HCT116 (cell line): ENCODE measurements at regions not wholly inside any gene's neighbourhood (a gene's known extent, or its start where the extent isn't known, plus 50 kb on each side); places are given as distances from the start of the nearest gene placed in this dataset.

Source experiments
- ATAC-seq: fragments of 200-7000 bp; cut with Tn5 transposase; 2 replicates; pipeline ENCODE4 v1.9.1; 2020; ENCODE audit warnings: mild to moderate bottlenecking, moderate library complexity
- BruUV-seq: library from RNA; stranded (reverse); fragments of 400-500 nt; replicated peaks from 2 replicates; lab custom pipeline; 2021; lab: Mats Ljungman, UMichigan
- CTCF ChIA-PET: fragments of 300-600 bp; sonication (Branson Sonifier 250); formaldehyde crosslinking; loops from one replicate; lab custom pipeline; 2021; ENCODE audit warnings: antibody characterized with exemption; lab: Charles Lee
- POLR2A ChIA-PET: fragments of 300-600, 350-600 bp; sonication (Branson Sonifier 250); formaldehyde crosslinking; loops from one replicate; lab custom pipeline; 2021; ENCODE audit warnings: antibody characterized with exemption; lab: Charles Lee
- RAD21 ChIA-PET, 2 experiments: fragments of 300-600 bp; sonication (Branson Sonifier 250); formaldehyde crosslinking; loops; one replicate each; lab custom pipeline; 2023; ENCODE audit warnings: low total read pairs in 2 of 2; ENCODE audit not compliant: uncharacterized antibody in 2 of 2, unreplicated experiment in 2 of 2, low non-redundant PET in 1 of 2; lab: Charles Lee
- DNase-seq: peaks from one replicate; pipeline ENCODE4 v3.0.0-alpha.2; 2010; ENCODE audit warnings: low read depth, low spot score
- H2AFZ ChIP-seq: fragments of 200-600 bp; shearing (Covaris generic), sonication (generic); 2 replicates; pipeline ENCODE4 v1.6.1; 2017; ENCODE audit warnings: low read depth, mixed run types, mixed read lengths, antibody characterized with exemption, low read length; ENCODE audit not compliant: poor library complexity, severe bottlenecking
- H3K27ac ChIP-seq: 2 replicates; pipeline ENCODE4 v1.5.1; 2012; ENCODE audit warnings: low read depth, low read length
- H3K27me3 ChIP-seq: fragments of 200-600 bp; sonication (generic); 2 replicates; pipeline ENCODE4 v1.6.1; 2016; ENCODE audit warnings: mixed run types, low read length, mixed read lengths; ENCODE audit not compliant: insufficient read depth
- H3K36me3 ChIP-seq, 2 experiments: fragments of 200-500 bp in 1 of 2; fragments of 200-600 bp in 1 of 2; sonication (Bioruptor generic) in 1 of 2; sonication (generic) in 1 of 2; 2 replicates each; pipeline versions ENCODE4 v1.5.1 to v1.6.1; 2014 to 2016; ENCODE audit warnings: low read length in 2 of 2, inconsistent platforms in 1 of 2, mixed read lengths in 1 of 2, mixed run types in 1 of 2; ENCODE audit not compliant: insufficient read depth in 2 of 2, control insufficient read depth in 1 of 2
- H3K4me1 ChIP-seq, 2 experiments: fragments of 200-600 bp in 1 of 2; sonication (generic) in 1 of 2; 2 replicates each; pipeline versions ENCODE4 v1.5.1 to v1.6.1; 2012 to 2017; ENCODE audit warnings: low read length in 2 of 2, inconsistent platforms in 1 of 2, mild to moderate bottlenecking in 1 of 2, mixed read lengths in 1 of 2, mixed run types in 1 of 2, moderate library complexity in 1 of 2; ENCODE audit not compliant: insufficient read depth in 2 of 2, control insufficient read depth in 1 of 2
- H3K4me2 ChIP-seq: fragments of 200-600 bp; sonication (generic); 2 replicates; pipeline ENCODE4 v1.6.1; 2017; ENCODE audit warnings: mixed run types, low read length, mixed read lengths
- H3K4me3 ChIP-seq, 2 experiments: fragments of 200-600 bp in 1 of 2; sonication (generic) in 1 of 2; replicated peaks in 1 of 2; 2 replicates each; pipeline ENCODE4 v1.5.1; 2011 to 2016; ENCODE audit warnings: low read length in 2 of 2, control low read depth in 1 of 2, low read depth in 1 of 2, mild to moderate bottlenecking in 1 of 2, mixed read lengths in 1 of 2, mixed run types in 1 of 2
- H3K79me2 ChIP-seq: fragments of 200-600 bp; sonication (generic); 2 replicates; pipeline ENCODE4 v1.6.1; 2017; ENCODE audit warnings: mild to moderate bottlenecking, mixed run types, low read length, moderate library complexity, mixed read lengths; ENCODE audit not compliant: insufficient read depth
- H3K9ac ChIP-seq: fragments of 200-600 bp; sonication (generic); 2 replicates; pipeline ENCODE4 v1.6.1; 2016; ENCODE audit warnings: low read length, mixed read lengths
- H3K9me2 ChIP-seq: fragments of 200-600 bp; sonication (generic), shearing (Covaris generic); 2 replicates; pipeline ENCODE4 v1.6.1; 2017; ENCODE audit warnings: mixed run types, mild to moderate bottlenecking, moderate library complexity; ENCODE audit not compliant: insufficient read depth
- H3K9me3 ChIP-seq, 2 experiments: fragments of 200-500 bp in 1 of 2; fragments of 200-600 bp in 1 of 2; sonication (Bioruptor generic) in 1 of 2; sonication (generic) in 1 of 2; 2 replicates each; pipeline ENCODE4 v1.6.1; 2014 to 2017; ENCODE audit warnings: low read length in 2 of 2, mixed read lengths in 2 of 2, inconsistent platforms in 1 of 2, low read depth in 1 of 2, mild to moderate bottlenecking in 1 of 2, mixed run types in 1 of 2, moderate library complexity in 1 of 2; ENCODE audit not compliant: control insufficient read depth in 1 of 2, insufficient read depth in 1 of 2
- H4K20me1 ChIP-seq: fragments of 200-600 bp; sonication (generic), shearing (Covaris generic); 2 replicates; pipeline ENCODE4 v1.6.1; 2017; ENCODE audit warnings: mixed run types, mild to moderate bottlenecking, moderate library complexity; ENCODE audit not compliant: insufficient read depth
- CBX3 ChIP-seq: IDR thresholded peaks from 2 replicates; pipeline ENCODE4 v1.6.1; 2012; ENCODE audit warnings: low read depth
- CEBPB ChIP-seq: IDR thresholded peaks from 2 replicates; pipeline ENCODE4 v1.6.1; 2012; ENCODE audit warnings: low read depth
- EZH2 ChIP-seq: fragments of 200-600 bp; sonication (generic); IDR thresholded peaks from 2 replicates; pipeline ENCODE4 v1.6.1; 2017; ENCODE audit warnings: antibody characterized with exemption, mixed run types
- FOSL1 ChIP-seq: IDR thresholded peaks from 2 replicates; pipeline ENCODE4 v1.6.1; 2012; ENCODE audit warnings: low read depth
- POLR2A ChIP-seq: IDR thresholded peaks from 2 replicates; pipeline ENCODE4 v1.7.0; 2011; ENCODE audit warnings: borderline replicate concordance; ENCODE audit not compliant: insufficient read depth, insufficient read length; ENCODE audit errors: extremely low read depth
- SRF ChIP-seq: IDR thresholded peaks from 2 replicates; pipeline ENCODE4 v1.6.1; 2012; ENCODE audit warnings: low read depth
- TCF7L2 ChIP-seq: IDR thresholded peaks from 2 replicates; pipeline ENCODE4 v1.7.0; 2011; ENCODE audit warnings: borderline replicate concordance, inconsistent platforms; ENCODE audit not compliant: insufficient read depth, insufficient read length; ENCODE audit errors: extremely low read depth
- ZFX ChIP-seq: fragments of 450-650 bp; IDR thresholded peaks from 2 replicates; pipeline ENCODE4 v1.6.1; 2017
- ZNF274 ChIP-seq: fragments of 200-500 bp; sonication (Bioruptor generic); IDR thresholded peaks from 2 replicates; pipeline ENCODE4 v1.6.1; 2014; ENCODE audit warnings: mild to moderate bottlenecking, low read depth, low read length, inconsistent platforms
- intact Hi-C: fragments of 100-400 bp; cut with micrococcal nuclease; formaldehyde crosslinking; loops from 2 replicates; pipeline ENCODE4 v1.10.0; 2022
- TF ChIP-seq, protein P1 (sequence below): IDR thresholded peaks from 2 replicates; pipeline ENCODE4 v1.6.1; 2011; ENCODE audit warnings: mild to moderate bottlenecking, low read length, moderate library complexity; ENCODE audit not compliant: insufficient replicate concordance; ENCODE audit errors: extremely low read depth
- TF ChIP-seq, protein P2 (sequence below): IDR thresholded peaks from 2 replicates; pipeline ENCODE4 v1.6.1; 2012
- TF ChIP-seq, protein P3 (sequence below): IDR thresholded peaks from 2 replicates; pipeline ENCODE4 v1.6.1; 2012; ENCODE audit warnings: low read depth
- TF ChIP-seq, protein P4 (sequence below): IDR thresholded peaks from 2 replicates; pipeline ENCODE4 v1.6.1; 2012

DNA sequence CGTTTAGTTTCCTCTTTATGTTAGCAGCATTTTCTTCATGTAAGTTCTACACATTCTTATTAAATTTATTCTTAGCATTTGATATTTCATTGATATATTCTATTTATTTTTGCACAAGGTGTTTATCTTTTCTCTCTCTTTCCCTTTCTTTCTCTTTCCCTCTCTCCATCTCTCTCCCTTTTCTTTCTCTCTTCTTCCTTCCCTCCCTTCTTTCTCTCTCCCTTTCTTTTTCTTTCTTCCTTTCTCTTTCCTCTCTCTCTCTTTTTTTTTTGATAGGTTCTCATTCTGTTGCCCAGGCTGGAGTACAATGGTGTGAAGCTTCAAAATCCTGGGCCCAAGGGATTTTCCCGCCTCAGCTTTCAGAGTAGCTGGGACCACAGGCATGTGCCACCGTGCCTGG is 176.4 kb downstream of the AXIN2 start:
- ChIA-PET POLR2A (no interaction called here), CTCF (no interaction called here), RAD21 (no interaction called here)
- H3K4me3 ChIP-seq = no peak overlapping the region
- no peaks in the 10 kb centered on the region for H3K36me3 ChIP-seq
- H3K79me2 ChIP-seq = no peaks in the 10 kb centered on the region
- 0 out of 2 replicates have a peak, but pooled peaks cover 4% of the 10 kb centered on the region for H3K9me2 ChIP-seq
- H3K4me2 ChIP-seq = no peak overlapping the region
- H3K27ac ChIP-seq = no peak overlapping the region
- H3K9me3 ChIP-seq = no peaks in the 10 kb centered on the region
- peaks cover 7 to 11% of the 10 kb centered on the region in 2 experiments for H3K4me1 ChIP-seq
- no peaks in the 10 kb centered on the region for H4K20me1 ChIP-seq
- no peak overlapping the region for H3K9ac ChIP-seq
- intact Hi-C loops = no loop called here
- TF ChIP-seq CEBPB = no peak
- no peaks in the 10 kb centered on the region for H3K27me3 ChIP-seq
- no peak overlapping the region for H2AFZ ChIP-seq
- BruUV-seq = no TSS peak
- DNase-seq (no peak), ATAC-seq (no peak)

DNA sequence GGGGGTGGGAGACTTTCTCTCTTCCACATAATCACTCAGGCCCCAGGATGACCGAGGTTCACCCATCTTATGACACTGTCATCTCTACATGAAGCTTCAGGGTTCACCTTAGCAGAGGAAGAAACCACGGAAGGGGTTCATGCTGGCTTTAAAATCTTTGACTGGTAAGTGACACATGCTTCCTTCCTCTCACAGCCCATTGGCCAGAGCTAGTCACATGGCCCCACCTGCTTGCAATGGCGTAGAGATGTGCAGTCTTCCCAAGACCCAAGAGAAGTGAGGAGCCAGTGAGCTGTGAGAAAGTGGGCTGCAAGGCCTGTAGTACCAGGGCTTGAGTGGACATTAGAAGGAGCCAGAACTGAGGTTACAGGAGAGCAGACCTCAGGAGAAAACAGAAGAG is 180.3 kb downstream of the AXIN2 start:
- Histone ChIP-seq H3K9me3 (no peaks in the 10 kb centered on the region), H3K4me2 (no peak overlapping the region), H3K9ac (no peak overlapping the region), H3K36me3 (no peaks in the 10 kb centered on the region), H4K20me1 (no peaks in the 10 kb centered on the region), H3K27me3 (no peaks in the 10 kb centered on the region), H3K27ac (no peak overlapping the region), H2AFZ (no peak overlapping the region), H3K4me1 (no peaks in the 10 kb centered on the region), H3K4me3 (no peak overlapping the region), H3K79me2 (no peaks in the 10 kb centered on the region), H3K9me2 (no peaks in the 10 kb centered on the region)
- ATAC-seq = no peak
- ChIA-PET RAD21 (no interaction called here), POLR2A (no interaction called here), CTCF (no interaction called here)
- no TSS peak for BruUV-seq
- intact Hi-C loops = no loop called here
- no peak for DNase-seq
- TF ChIP-seq POLR2A = no peak
- no peak for TF ChIP-seq FOSL1
- TF ChIP-seq ZFX = no peak
- TF ChIP-seq, protein P1, sequence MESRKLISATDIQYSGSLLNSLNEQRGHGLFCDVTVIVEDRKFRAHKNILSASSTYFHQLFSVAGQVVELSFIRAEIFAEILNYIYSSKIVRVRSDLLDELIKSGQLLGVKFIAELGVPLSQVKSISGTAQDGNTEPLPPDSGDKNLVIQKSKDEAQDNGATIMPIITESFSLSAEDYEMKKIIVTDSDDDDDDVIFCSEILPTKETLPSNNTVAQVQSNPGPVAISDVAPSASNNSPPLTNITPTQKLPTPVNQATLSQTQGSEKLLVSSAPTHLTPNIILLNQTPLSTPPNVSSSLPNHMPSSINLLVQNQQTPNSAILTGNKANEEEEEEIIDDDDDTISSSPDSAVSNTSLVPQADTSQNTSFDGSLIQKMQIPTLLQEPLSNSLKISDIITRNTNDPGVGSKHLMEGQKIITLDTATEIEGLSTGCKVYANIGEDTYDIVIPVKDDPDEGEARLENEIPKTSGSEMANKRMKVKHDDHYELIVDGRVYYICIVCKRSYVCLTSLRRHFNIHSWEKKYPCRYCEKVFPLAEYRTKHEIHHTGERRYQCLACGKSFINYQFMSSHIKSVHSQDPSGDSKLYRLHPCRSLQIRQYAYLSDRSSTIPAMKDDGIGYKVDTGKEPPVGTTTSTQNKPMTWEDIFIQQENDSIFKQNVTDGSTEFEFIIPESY = no peak
- TF ChIP-seq, protein P2, sequence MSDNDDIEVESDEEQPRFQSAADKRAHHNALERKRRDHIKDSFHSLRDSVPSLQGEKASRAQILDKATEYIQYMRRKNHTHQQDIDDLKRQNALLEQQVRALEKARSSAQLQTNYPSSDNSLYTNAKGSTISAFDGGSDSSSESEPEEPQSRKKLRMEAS = no peak
- no peak for TF ChIP-seq SRF
- TF ChIP-seq, protein P3, sequence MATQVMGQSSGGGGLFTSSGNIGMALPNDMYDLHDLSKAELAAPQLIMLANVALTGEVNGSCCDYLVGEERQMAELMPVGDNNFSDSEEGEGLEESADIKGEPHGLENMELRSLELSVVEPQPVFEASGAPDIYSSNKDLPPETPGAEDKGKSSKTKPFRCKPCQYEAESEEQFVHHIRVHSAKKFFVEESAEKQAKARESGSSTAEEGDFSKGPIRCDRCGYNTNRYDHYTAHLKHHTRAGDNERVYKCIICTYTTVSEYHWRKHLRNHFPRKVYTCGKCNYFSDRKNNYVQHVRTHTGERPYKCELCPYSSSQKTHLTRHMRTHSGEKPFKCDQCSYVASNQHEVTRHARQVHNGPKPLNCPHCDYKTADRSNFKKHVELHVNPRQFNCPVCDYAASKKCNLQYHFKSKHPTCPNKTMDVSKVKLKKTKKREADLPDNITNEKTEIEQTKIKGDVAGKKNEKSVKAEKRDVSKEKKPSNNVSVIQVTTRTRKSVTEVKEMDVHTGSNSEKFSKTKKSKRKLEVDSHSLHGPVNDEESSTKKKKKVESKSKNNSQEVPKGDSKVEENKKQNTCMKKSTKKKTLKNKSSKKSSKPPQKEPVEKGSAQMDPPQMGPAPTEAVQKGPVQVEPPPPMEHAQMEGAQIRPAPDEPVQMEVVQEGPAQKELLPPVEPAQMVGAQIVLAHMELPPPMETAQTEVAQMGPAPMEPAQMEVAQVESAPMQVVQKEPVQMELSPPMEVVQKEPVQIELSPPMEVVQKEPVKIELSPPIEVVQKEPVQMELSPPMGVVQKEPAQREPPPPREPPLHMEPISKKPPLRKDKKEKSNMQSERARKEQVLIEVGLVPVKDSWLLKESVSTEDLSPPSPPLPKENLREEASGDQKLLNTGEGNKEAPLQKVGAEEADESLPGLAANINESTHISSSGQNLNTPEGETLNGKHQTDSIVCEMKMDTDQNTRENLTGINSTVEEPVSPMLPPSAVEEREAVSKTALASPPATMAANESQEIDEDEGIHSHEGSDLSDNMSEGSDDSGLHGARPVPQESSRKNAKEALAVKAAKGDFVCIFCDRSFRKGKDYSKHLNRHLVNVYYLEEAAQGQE = no peak
- TF ChIP-seq, protein P4, sequence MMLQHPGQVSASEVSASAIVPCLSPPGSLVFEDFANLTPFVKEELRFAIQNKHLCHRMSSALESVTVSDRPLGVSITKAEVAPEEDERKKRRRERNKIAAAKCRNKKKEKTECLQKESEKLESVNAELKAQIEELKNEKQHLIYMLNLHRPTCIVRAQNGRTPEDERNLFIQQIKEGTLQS = no peak
- TF ChIP-seq TCF7L2 = no peak
- no peak for TF ChIP-seq ZNF274
- no peak for TF ChIP-seq CBX3
- TF ChIP-seq EZH2 = no peak
